ENCODE measurements at regions not wholly inside any gene's neighbourhood (a gene's known extent, or its start where the extent isn't known, plus 50 kb on each side); places are given as distances from the start of the nearest gene placed in this dataset.

- TF ChIP-seq CTCF (IDR thresholded peaks at IDR 0.05; ENCODE audit: low read depth, low read length) = no peak
- no peak for TF ChIP-seq EZH2phosphoT487 (IDR thresholded peaks at IDR 0.05; ENCODE audit: low read depth)
These were observed 111.3 kb upstream of the SAMSN1 start for GRCh38 chr21:14657241-14658008.

Measured in OCI-LY3 (cell line).